H1 (cell line): ENCODE measurements at regions not wholly inside any gene's neighbourhood (a gene's known extent, or its start where the extent isn't known, plus 50 kb on each side); places are given as distances from the start of the nearest gene placed in this dataset.

Experiments used
- CTCF ChIA-PET: fragments of 300-600 bp; sonication (Branson Sonifier 250); formaldehyde crosslinking; loops from one replicate; lab custom pipeline; 2021; ENCODE audit not compliant: partially characterized antibody; lab: Charles Lee
- POLR2A ChIA-PET: fragments of 300-600 bp; sonication (Branson Sonifier 250); formaldehyde crosslinking; loops from one replicate; lab custom pipeline; 2021; ENCODE audit warnings: inconsistent platforms; ENCODE audit not compliant: partially characterized antibody; lab: Charles Lee
- DNase-seq, 2 experiments: peaks; one replicate each; pipeline versions ENCODE4 v3.0.0 to v3.0.0-alpha.2; 2010 to 2022; ENCODE audit warnings: low spot score in 2 of 2, low read depth in 1 of 2, mixed read lengths in 1 of 2
- FAIRE-seq: peaks from 2 replicates; lab custom pipeline; 2011; peaks lifted over from hg19 to GRCh38; lab: Jason Lieb, UNC
- H2AFZ ChIP-seq: 2 replicates; pipeline ENCODE4 v1.8.1; 2012; ENCODE audit warnings: low read length, inconsistent platforms
- H2AK5ac ChIP-seq: 2 replicates; pipeline ENCODE4 v1.6.1; 2013; ENCODE audit warnings: low read depth, low read length
- H2BK120ac ChIP-seq: replicated peaks from 2 replicates; pipeline ENCODE3; 2013; ENCODE audit warnings: low read depth, low read length, inconsistent platforms
- H2BK12ac ChIP-seq: 2 replicates; pipeline ENCODE4 v1.6.1; 2013; ENCODE audit warnings: low read depth, low read length
- H2BK15ac ChIP-seq: 2 replicates; pipeline ENCODE4 v1.6.1; 2013; ENCODE audit warnings: low read length
- H2BK20ac ChIP-seq: 2 replicates; pipeline ENCODE4 v1.6.1; 2013; ENCODE audit warnings: low read length
- H2BK5ac ChIP-seq: 2 replicates; pipeline ENCODE4 v1.6.1; 2013; ENCODE audit warnings: low read depth, low read length
- H3K14ac ChIP-seq: 2 replicates; pipeline ENCODE4 v1.6.1; 2013; ENCODE audit warnings: inconsistent platforms; ENCODE audit not compliant: insufficient read length
- H3K18ac ChIP-seq: 2 replicates; pipeline ENCODE4 v1.6.1; 2013; ENCODE audit warnings: low read length; ENCODE audit errors: extremely low read depth
- H3K23ac ChIP-seq: 2 replicates; pipeline ENCODE4 v1.6.1; 2013; ENCODE audit warnings: inconsistent platforms; ENCODE audit not compliant: insufficient read length
- H3K23me2 ChIP-seq: 2 replicates; pipeline ENCODE4 v1.6.1; 2013; ENCODE audit warnings: low read depth, low read length
- H3K27ac ChIP-seq: 2 replicates; pipeline ENCODE4 v1.6.1; 2011; ENCODE audit warnings: low read depth, low read length, inconsistent platforms
- H3K27me3 ChIP-seq, 4 experiments: replicated peaks in 1 of 4; 1 replicate in 1 of 4; 2 replicates in 3 of 4; pipeline versions ENCODE4 v1.6.1 to v1.8.1; 2011 to 2013; ENCODE audit warnings: low read length in 3 of 4, mild to moderate bottlenecking in 3 of 4, inconsistent platforms in 2 of 4, mixed read lengths in 2 of 4, moderate library complexity in 1 of 4; ENCODE audit not compliant: control insufficient read depth in 3 of 4, insufficient read depth in 3 of 4; ENCODE audit errors: extremely low read depth in 1 of 4
- H3K36me3 ChIP-seq, 4 experiments: 2 replicates each; pipeline versions ENCODE4 v1.6.1 to v1.8.1; 2011 to 2013; ENCODE audit warnings: mild to moderate bottlenecking in 4 of 4, low read length in 3 of 4, moderate library complexity in 2 of 4, control low read depth in 1 of 4, inconsistent platforms in 1 of 4; ENCODE audit not compliant: insufficient read depth in 4 of 4, control insufficient read depth in 2 of 4
- H3K4ac ChIP-seq: replicated peaks from 2 replicates; pipeline ENCODE3; 2013; ENCODE audit warnings: low read length, low read depth, mixed read lengths, inconsistent platforms; ENCODE audit not compliant: insufficient read length
- H3K4me1 ChIP-seq, 4 experiments: replicated peaks in 1 of 4; 1 replicate in 1 of 4; 2 replicates in 3 of 4; pipeline versions ENCODE4 v1.6.1 to v1.8.1; 2011 to 2013; ENCODE audit warnings: low read length in 3 of 4, inconsistent platforms in 2 of 4, mixed read lengths in 1 of 4; ENCODE audit not compliant: insufficient read depth in 4 of 4, control insufficient read depth in 3 of 4
- H3K4me2 ChIP-seq, 2 experiments: 2 replicates each; pipeline versions ENCODE4 v1.6.1 to v1.8.1; 2011 to 2013; ENCODE audit warnings: low read depth in 2 of 2, low read length in 2 of 2, control low read depth in 1 of 2, inconsistent platforms in 1 of 2, mild to moderate bottlenecking in 1 of 2; ENCODE audit not compliant: insufficient read depth in 1 of 2
- H3K4me3 ChIP-seq, 4 experiments: fragments of 200-600, 300-600 bp in 1 of 4; sonication (generic), shearing (Covaris generic), sonication (Bioruptor Twin) in 1 of 4; 2 replicates each; pipeline versions ENCODE4 v1.5.1 to v1.8.1; 2011 to 2016; ENCODE audit warnings: low read length in 4 of 4, low read depth in 3 of 4, control low read depth in 2 of 4, inconsistent platforms in 2 of 4, mild to moderate bottlenecking in 2 of 4, mixed read lengths in 1 of 4, moderate library complexity in 1 of 4; ENCODE audit not compliant: insufficient read depth in 2 of 4; ENCODE audit errors: extremely low read depth in 1 of 4
- H3K56ac ChIP-seq: replicated peaks from 2 replicates; pipeline ENCODE3; 2013; ENCODE audit warnings: low read depth, mild to moderate bottlenecking, mixed read lengths, low read length, inconsistent platforms; ENCODE audit not compliant: insufficient read length
- H3K79me1 ChIP-seq: 2 replicates; pipeline ENCODE4 v1.6.1; 2013; ENCODE audit warnings: low read depth, low read length, control low read depth
- H3K79me2 ChIP-seq, 2 experiments: 2 replicates each; pipeline versions ENCODE4 v1.6.1 to v1.8.1; 2012 to 2013; ENCODE audit warnings: low read length in 2 of 2, mild to moderate bottlenecking in 2 of 2, inconsistent platforms in 1 of 2; ENCODE audit not compliant: insufficient read depth in 2 of 2, control insufficient read depth in 1 of 2
- H3K9ac ChIP-seq, 4 experiments: replicated peaks in 1 of 4; 1 replicate in 1 of 4; 2 replicates in 3 of 4; pipeline versions ENCODE4 v1.6.1 to v1.8.1; 2011 to 2013; ENCODE audit warnings: low read depth in 3 of 4, low read length in 3 of 4, control low read depth in 2 of 4, mild to moderate bottlenecking in 2 of 4, moderate library complexity in 2 of 4, inconsistent platforms in 1 of 4; ENCODE audit errors: extremely low read depth in 1 of 4
- H3K9me3 ChIP-seq, 2 experiments: 2 replicates each; pipeline versions ENCODE4 v1.6.1 to v1.8.1; 2012 to 2013; ENCODE audit warnings: mild to moderate bottlenecking in 2 of 2, moderate library complexity in 2 of 2, control low read depth in 1 of 2, inconsistent platforms in 1 of 2, low read depth in 1 of 2, low read length in 1 of 2, mixed read lengths in 1 of 2; ENCODE audit not compliant: insufficient read depth in 2 of 2
- H4K20me1 ChIP-seq, 2 experiments: replicated peaks in 1 of 2; 2 replicates each; pipeline versions ENCODE3 to v1.8.1; 2011 to 2013; ENCODE audit warnings: inconsistent platforms in 2 of 2, low read length in 2 of 2, mild to moderate bottlenecking in 1 of 2; ENCODE audit not compliant: insufficient read depth in 2 of 2, control insufficient read depth in 1 of 2
- H4K5ac ChIP-seq: 2 replicates; pipeline ENCODE4 v1.6.1; 2013; ENCODE audit warnings: low read length, low read depth, mixed read lengths, inconsistent platforms; ENCODE audit not compliant: insufficient read length
- H4K8ac ChIP-seq: 2 replicates; pipeline ENCODE4 v1.8.0; 2013; ENCODE audit warnings: mild to moderate bottlenecking, moderate library complexity, low read length, inconsistent platforms; ENCODE audit not compliant: insufficient read depth; ENCODE audit errors: extremely low read depth
- H4K91ac ChIP-seq: replicated peaks from 2 replicates; pipeline ENCODE3; 2013; ENCODE audit warnings: low read length, mixed read lengths, inconsistent platforms; ENCODE audit not compliant: insufficient read length
- BACH1 ChIP-seq: IDR thresholded peaks from 2 replicates; pipeline ENCODE4 v1.6.1; 2012; ENCODE audit warnings: low read length, improper control_type of control experiment
- CEBPB ChIP-seq: IDR thresholded peaks from 2 replicates; pipeline ENCODE4 v1.6.1; 2012; ENCODE audit warnings: low read depth, low read length
- EGR1 ChIP-seq: IDR thresholded peaks from 2 replicates; pipeline ENCODE4 v1.6.1; 2011; ENCODE audit warnings: low read depth, low read length, borderline replicate concordance
- GABPA ChIP-seq: IDR thresholded peaks from 2 replicates; pipeline ENCODE4 v1.6.1; 2011; ENCODE audit warnings: mild to moderate bottlenecking, low read length, moderate library complexity, borderline replicate concordance; ENCODE audit not compliant: insufficient read depth
- HDAC2 ChIP-seq, 2 experiments: fragments of 300-600 bp in 1 of 2; sonication (generic) in 1 of 2; IDR thresholded peaks; 2 replicates each; pipeline ENCODE4 v1.6.1; 2011 to 2012; ENCODE audit warnings: low read depth in 2 of 2, low read length in 2 of 2, mild to moderate bottlenecking in 2 of 2, moderate library complexity in 2 of 2, borderline replicate concordance in 1 of 2, inconsistent platforms in 1 of 2
- TEAD4 ChIP-seq: IDR thresholded peaks from 2 replicates; pipeline ENCODE4 v1.6.1; 2012; ENCODE audit warnings: low read depth, low read length, inconsistent platforms, mixed read lengths
- WGBS, 2 experiments: shearing (Covaris generic) in 1 of 2; methylation state at CpG; one replicate each; pipeline versions ENCODE4 v1.1.6 to v1.1.7; 2013 to 2015; ENCODE audit warnings: low lambda C conversion rate in 2 of 2, mixed read lengths in 2 of 2, inconsistent platforms in 1 of 2, low coverage in 1 of 2, missing lambda C conversion rate in 1 of 2; ENCODE audit not compliant: insufficient replicate concordance in 2 of 2, insufficient coverage in 1 of 2, insufficient read length in 1 of 2; ENCODE audit errors: extremely low coverage in 1 of 2, missing lambda C conversion rate in 1 of 2; 5-methylcytosine and 5-hydroxymethylcytosine counted together
- TF ChIP-seq, protein P1 (sequence below): IDR thresholded peaks from 2 replicates; pipeline ENCODE4 v1.6.1; 2012; ENCODE audit warnings: low read length, inconsistent platforms

DNA sequence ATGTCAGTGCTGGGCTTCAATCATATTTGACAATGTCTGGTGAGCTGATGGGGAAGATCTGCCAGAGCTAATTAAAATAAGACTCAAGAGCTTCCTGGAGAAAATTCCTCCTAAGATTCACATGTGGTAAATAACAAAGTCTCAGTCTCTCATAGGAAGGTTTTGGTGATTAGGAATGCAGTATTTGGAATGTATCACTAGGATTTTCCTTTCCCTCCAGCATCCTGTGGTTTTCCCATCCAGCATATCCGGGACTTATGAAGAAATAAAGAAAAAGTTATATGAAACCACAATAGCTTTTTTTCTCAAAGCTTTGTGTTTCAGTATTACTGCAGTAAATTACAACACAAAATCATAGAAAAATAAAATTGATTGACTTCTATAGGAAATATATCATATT is 1597.1 kb downstream of the ADGRL3 start:
- H2BK5ac ChIP-seq = no peak overlapping the region
- no peak overlapping the region for H3K4me2 ChIP-seq
- no peaks in the 10 kb centered on the region for H4K20me1 ChIP-seq
- no peak overlapping the region for H3K56ac ChIP-seq
- no peaks in the 10 kb centered on the region for H3K36me3 ChIP-seq
- FAIRE-seq (no peak), DNase-seq (no peak)
- no peak overlapping the region for H4K5ac ChIP-seq
- H3K9me3 ChIP-seq = no peaks in the 10 kb centered on the region
- H2BK15ac ChIP-seq = no peak overlapping the region
- TF ChIP-seq, protein P1, sequence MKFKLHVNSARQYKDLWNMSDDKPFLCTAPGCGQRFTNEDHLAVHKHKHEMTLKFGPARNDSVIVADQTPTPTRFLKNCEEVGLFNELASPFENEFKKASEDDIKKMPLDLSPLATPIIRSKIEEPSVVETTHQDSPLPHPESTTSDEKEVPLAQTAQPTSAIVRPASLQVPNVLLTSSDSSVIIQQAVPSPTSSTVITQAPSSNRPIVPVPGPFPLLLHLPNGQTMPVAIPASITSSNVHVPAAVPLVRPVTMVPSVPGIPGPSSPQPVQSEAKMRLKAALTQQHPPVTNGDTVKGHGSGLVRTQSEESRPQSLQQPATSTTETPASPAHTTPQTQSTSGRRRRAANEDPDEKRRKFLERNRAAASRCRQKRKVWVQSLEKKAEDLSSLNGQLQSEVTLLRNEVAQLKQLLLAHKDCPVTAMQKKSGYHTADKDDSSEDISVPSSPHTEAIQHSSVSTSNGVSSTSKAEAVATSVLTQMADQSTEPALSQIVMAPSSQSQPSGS = no peak
- TF ChIP-seq BACH1 = no peak
- TF ChIP-seq EGR1 = no peak
- no peak for TF ChIP-seq GABPA
- TF ChIP-seq CEBPB = no peak
- TF ChIP-seq TEAD4 = no peak
- TF ChIP-seq HDAC2 (IDR thresholded peaks at IDR 0.05; ENCODE audit: borderline replicate concordance in 1 of 2, low read depth in 2 of 2, low read length in 2 of 2) = no peak
- no peak overlapping the region for H3K9ac ChIP-seq
- no peak overlapping the region for H3K23ac ChIP-seq
- no peak overlapping the region for H3K4ac ChIP-seq
- no peak overlapping the region for H4K91ac ChIP-seq
- no peak overlapping the region for H2BK120ac ChIP-seq
- no peak overlapping the region for H2BK12ac ChIP-seq
- no peak overlapping the region for H2AFZ ChIP-seq
- H3K18ac ChIP-seq = no peak overlapping the region
- H2BK20ac ChIP-seq = no peak overlapping the region
- no peak overlapping the region for H4K8ac ChIP-seq
- no peak overlapping the region for H3K27ac ChIP-seq
- no peaks in the 10 kb centered on the region for H3K79me1 ChIP-seq
- no peaks in the 10 kb centered on the region; the same call in 1 of the 2 replicates for H3K23me2 ChIP-seq
- no peak overlapping the region for H2AK5ac ChIP-seq
- H3K79me2 ChIP-seq = no peaks in the 10 kb centered on the region
- CTCF ChIA-PET = no interaction called here
- H3K14ac ChIP-seq = no peak overlapping the region
- no peaks in the 10 kb centered on the region for H3K4me1 ChIP-seq
- POLR2A ChIA-PET = no interaction called here
- no peaks in the 10 kb centered on the region for H3K27me3 ChIP-seq
- H3K4me3 ChIP-seq = no peak overlapping the region
- 85% methylated on average over 1 of the region's 1 CpG; no CpG with 5 or more reads in 1 of the 2 experiments for WGBS, 2 experiments
